Astrocyte (in vitro differentiated cells and primary cell): ENCODE measurements at regions not wholly inside any gene's neighbourhood (a gene's known extent, or its start where the extent isn't known, plus 50 kb on each side); places are given as distances from the start of the nearest gene placed in this dataset.

Experiments
- EZH2 ChIP-seq: IDR thresholded peaks from 2 replicates; pipeline ENCODE4 v1.6.1; 2012; ENCODE audit warnings: mild to moderate bottlenecking, low read length, inconsistent platforms; ENCODE audit not compliant: insufficient read depth
- TF ChIP-seq, protein P1 (sequence below): IDR thresholded peaks from 2 replicates; pipeline ENCODE4 v1.5.1; 2011; ENCODE audit warnings: low read depth, mild to moderate bottlenecking, inconsistent platforms, low read length, moderate library complexity; ENCODE audit not compliant: insufficient read depth

- TF ChIP-seq, protein P1, sequence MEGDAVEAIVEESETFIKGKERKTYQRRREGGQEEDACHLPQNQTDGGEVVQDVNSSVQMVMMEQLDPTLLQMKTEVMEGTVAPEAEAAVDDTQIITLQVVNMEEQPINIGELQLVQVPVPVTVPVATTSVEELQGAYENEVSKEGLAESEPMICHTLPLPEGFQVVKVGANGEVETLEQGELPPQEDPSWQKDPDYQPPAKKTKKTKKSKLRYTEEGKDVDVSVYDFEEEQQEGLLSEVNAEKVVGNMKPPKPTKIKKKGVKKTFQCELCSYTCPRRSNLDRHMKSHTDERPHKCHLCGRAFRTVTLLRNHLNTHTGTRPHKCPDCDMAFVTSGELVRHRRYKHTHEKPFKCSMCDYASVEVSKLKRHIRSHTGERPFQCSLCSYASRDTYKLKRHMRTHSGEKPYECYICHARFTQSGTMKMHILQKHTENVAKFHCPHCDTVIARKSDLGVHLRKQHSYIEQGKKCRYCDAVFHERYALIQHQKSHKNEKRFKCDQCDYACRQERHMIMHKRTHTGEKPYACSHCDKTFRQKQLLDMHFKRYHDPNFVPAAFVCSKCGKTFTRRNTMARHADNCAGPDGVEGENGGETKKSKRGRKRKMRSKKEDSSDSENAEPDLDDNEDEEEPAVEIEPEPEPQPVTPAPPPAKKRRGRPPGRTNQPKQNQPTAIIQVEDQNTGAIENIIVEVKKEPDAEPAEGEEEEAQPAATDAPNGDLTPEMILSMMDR = no peak
- TF ChIP-seq EZH2 = no peak
Measured at GRCh38 chr1:229817936-229818335, 191.9 kb downstream of the URB2 start.
